Peyer's patch (tissue), 4 donors: ENCODE measurements at regions not wholly inside any gene's neighbourhood (a gene's known extent, or its start where the extent isn't known, plus 50 kb on each side); places are given as distances from the start of the nearest gene placed in this dataset.

ENCODE experiments used
- DNase-seq, 3 donors: peaks; one replicate each; pipeline ENCODE4 v3.0.0-alpha.2; 2017 to 2019
- H3K27ac ChIP-seq, 4 donors: fragments of 200-600 bp; sonication (generic); one replicate each; pipeline ENCODE4 v1.5.1; 2016 to 2019
- H3K27me3 ChIP-seq, 2 donors: fragments of 200-600 bp; sonication (generic); one replicate each; pipeline ENCODE4 v1.5.1; 2019
- H3K36me3 ChIP-seq, 3 donors: fragments of 200-600 bp; sonication (generic); one replicate each; pipeline ENCODE4 v1.5.1; 2016 to 2019
- H3K4me1 ChIP-seq, 4 donors: fragments of 200-600 bp; sonication (generic); one replicate each; pipeline ENCODE4 v1.5.1; 2016 to 2019
- H3K4me3 ChIP-seq, 4 donors: fragments of 200-600 bp; sonication (generic); 1 replicate in 3 of 4; 2 replicates in 1 of 4; pipeline ENCODE4 v1.5.1; 2016 to 2019; ENCODE audit warnings: mild to moderate bottlenecking in 1 of 4
- H3K9me3 ChIP-seq, 4 donors: fragments of 200-600 bp; sonication (generic); one replicate each; pipeline ENCODE4 v1.5.1; 2016 to 2019; ENCODE audit warnings: mild to moderate bottlenecking in 1 of 4
- POLR2A ChIP-seq, 2 donors: fragments of 450-650 bp; IDR thresholded peaks; one replicate each; pipeline ENCODE4 v1.5.1; 2017; ENCODE audit warnings: antibody characterized with exemption in 2 of 2, mild to moderate bottlenecking in 2 of 2, moderate library complexity in 2 of 2
- TF ChIP-seq, protein P1 (sequence below), 6 experiments: fragments of 450-650 bp in 4 of 6; fragments of 200-600 bp in 2 of 6; sonication (generic) in 1 of 6; IDR thresholded peaks; one replicate each; pipeline ENCODE4 v1.5.1; 2017 to 2019; ENCODE audit warnings: antibody characterized with exemption in 6 of 6, mild to moderate bottlenecking in 3 of 6, moderate library complexity in 1 of 6

DNA sequence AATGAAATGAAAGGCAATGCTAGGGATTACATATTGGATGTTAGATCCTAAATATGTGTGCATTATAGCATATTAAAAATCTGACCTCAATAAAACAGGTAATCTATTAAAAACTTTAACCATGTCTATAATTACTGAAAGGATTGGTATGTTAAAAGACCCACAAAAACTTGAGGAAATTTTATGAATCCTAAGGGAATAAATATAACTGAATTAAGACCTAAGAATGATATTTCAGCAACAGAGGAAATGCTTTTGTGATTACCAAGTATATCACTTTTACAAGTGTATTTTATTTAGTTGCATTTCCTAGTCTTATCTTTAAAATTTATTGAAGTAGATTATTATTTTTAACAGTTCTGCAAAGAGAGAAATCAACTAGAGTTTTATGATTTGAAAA, 571.5 kb downstream of the HDGFL1 start:
- no peaks in the 10 kb centered on the region for H3K36me3 ChIP-seq
- no peak overlapping the region for H3K27ac ChIP-seq
- H3K27me3 ChIP-seq = no peaks in the 10 kb centered on the region
- no peaks in the 10 kb centered on the region for H3K9me3 ChIP-seq
- TF ChIP-seq POLR2A (IDR thresholded peaks at IDR 0.05) = no peak
- TF ChIP-seq, protein P1, sequence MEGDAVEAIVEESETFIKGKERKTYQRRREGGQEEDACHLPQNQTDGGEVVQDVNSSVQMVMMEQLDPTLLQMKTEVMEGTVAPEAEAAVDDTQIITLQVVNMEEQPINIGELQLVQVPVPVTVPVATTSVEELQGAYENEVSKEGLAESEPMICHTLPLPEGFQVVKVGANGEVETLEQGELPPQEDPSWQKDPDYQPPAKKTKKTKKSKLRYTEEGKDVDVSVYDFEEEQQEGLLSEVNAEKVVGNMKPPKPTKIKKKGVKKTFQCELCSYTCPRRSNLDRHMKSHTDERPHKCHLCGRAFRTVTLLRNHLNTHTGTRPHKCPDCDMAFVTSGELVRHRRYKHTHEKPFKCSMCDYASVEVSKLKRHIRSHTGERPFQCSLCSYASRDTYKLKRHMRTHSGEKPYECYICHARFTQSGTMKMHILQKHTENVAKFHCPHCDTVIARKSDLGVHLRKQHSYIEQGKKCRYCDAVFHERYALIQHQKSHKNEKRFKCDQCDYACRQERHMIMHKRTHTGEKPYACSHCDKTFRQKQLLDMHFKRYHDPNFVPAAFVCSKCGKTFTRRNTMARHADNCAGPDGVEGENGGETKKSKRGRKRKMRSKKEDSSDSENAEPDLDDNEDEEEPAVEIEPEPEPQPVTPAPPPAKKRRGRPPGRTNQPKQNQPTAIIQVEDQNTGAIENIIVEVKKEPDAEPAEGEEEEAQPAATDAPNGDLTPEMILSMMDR (IDR thresholded peaks at IDR 0.05) = no peak
- no peak for DNase-seq
- H3K4me3 ChIP-seq = no peak overlapping the region
- no peaks in the 10 kb centered on the region for H3K4me1 ChIP-seq

DNA sequence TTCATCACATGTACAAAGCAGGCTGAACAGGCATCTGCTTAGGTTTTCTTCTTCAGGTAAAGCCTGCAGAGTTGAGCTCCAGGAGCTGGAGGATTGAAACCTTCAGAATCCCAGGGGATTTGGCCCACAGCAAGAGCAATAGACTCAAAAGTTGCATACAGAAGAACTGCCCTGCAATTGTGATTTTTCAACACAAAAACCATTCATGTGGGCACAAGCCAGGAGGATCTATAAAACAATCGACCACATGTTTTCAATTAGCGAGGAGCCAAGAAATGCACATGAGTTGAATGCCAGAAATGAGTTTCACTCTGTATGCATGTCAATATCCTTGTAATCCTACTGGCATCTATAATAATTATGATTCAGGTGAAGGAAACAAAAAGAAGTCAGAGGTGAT, 576.4 kb downstream of the HDGFL1 start:
- no peaks in the 10 kb centered on the region for H3K9me3 ChIP-seq
- H3K27ac ChIP-seq = no peak overlapping the region
- no peak overlapping the region for H3K4me3 ChIP-seq
- no peaks in the 10 kb centered on the region for H3K4me1 ChIP-seq
- DNase-seq = no peak
- H3K27me3 ChIP-seq = no peaks in the 10 kb centered on the region
- no peaks in the 10 kb centered on the region for H3K36me3 ChIP-seq
- TF ChIP-seq, protein P1 (IDR thresholded peaks at IDR 0.05) = no peak
- TF ChIP-seq POLR2A (IDR thresholded peaks at IDR 0.05) = no peak

DNA sequence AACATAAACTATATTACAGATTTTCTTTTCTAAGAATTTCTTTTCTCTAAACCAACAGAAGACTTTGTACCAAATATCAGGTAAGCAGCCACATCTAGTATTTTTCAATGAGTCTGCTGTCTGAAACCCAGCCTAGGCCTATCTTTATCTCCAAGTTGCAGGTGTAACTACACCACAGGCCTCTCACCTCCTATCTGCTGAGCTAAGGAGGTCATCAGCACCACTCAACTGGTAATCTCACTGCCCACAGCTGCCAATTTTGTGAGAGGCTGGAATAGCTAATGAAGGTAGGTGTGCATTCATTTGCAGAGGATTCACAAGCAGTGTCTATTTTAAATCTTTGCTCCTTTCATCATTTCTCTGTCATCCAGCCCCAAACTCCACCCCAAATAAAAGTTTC, 584.8 kb downstream of the HDGFL1 start:
- Histone ChIP-seq H3K4me3 (no peak overlapping the region), H3K27ac (no peak overlapping the region), H3K9me3 (no peaks in the 10 kb centered on the region), H3K36me3 (no peaks in the 10 kb centered on the region), H3K4me1 (no peaks in the 10 kb centered on the region), H3K27me3 (no peaks in the 10 kb centered on the region)
- no peak for DNase-seq
- TF ChIP-seq, protein P1 (IDR thresholded peaks at IDR 0.05) = no peak
- TF ChIP-seq POLR2A (IDR thresholded peaks at IDR 0.05) = no peak

DNA sequence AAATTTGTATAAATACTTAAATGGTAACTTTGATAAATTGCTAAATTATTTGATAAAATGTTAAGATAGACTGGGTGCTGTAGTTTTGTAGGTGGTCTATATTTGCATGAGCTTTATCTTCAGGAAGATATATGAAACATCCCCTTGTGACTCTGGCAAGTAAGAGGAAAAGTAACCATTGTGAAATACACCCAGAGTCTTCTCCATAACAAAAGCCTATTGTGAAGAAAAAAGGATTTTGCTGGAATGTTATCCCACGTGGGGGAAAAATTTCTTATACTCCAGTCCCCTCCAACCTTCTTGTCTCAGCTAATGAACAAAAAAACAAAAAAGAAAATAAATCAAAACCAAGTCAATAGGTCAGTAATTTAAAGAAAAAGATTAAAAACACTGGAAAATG, 600.7 kb downstream of the HDGFL1 start:
- Histone ChIP-seq H3K9me3 (no peaks in the 10 kb centered on the region), H3K36me3 (no peaks in the 10 kb centered on the region), H3K4me1 (no peaks in the 10 kb centered on the region), H3K27me3 (no peaks in the 10 kb centered on the region), H3K4me3 (no peak overlapping the region), H3K27ac (no peak overlapping the region)
- no peak for DNase-seq
- TF ChIP-seq, protein P1 (IDR thresholded peaks at IDR 0.05) = no peak
- TF ChIP-seq POLR2A (IDR thresholded peaks at IDR 0.05) = no peak

DNA sequence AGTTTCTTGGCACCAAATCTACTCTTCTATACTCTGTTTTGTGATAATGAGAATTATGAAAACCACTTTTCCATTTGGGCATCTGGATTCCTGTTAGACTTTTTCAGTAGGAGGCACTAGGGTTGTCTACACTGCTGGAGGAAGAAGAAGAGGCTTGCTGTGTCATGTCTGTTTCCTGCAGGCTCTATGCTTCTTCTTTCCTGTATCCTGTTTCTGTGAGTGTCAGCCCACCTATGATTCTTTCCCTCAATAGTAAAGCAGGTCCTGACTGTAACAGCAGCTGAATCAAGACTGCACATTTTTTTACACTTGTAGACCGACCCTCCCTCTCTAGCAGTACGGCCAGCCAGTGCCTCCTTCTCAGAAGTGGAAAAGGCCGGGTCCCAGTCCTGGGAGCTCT, 603.9 kb downstream of the HDGFL1 start:
- Histone ChIP-seq H3K4me1 (no peaks in the 10 kb centered on the region), H3K9me3 (no peaks in the 10 kb centered on the region), H3K27ac (no peak overlapping the region), H3K4me3 (no peak overlapping the region), H3K27me3 (no peaks in the 10 kb centered on the region), H3K36me3 (no peaks in the 10 kb centered on the region)
- TF ChIP-seq, protein P1 (IDR thresholded peaks at IDR 0.05) = no peak
- no peak for TF ChIP-seq POLR2A (IDR thresholded peaks at IDR 0.05)
- DNase-seq = no peak

DNA sequence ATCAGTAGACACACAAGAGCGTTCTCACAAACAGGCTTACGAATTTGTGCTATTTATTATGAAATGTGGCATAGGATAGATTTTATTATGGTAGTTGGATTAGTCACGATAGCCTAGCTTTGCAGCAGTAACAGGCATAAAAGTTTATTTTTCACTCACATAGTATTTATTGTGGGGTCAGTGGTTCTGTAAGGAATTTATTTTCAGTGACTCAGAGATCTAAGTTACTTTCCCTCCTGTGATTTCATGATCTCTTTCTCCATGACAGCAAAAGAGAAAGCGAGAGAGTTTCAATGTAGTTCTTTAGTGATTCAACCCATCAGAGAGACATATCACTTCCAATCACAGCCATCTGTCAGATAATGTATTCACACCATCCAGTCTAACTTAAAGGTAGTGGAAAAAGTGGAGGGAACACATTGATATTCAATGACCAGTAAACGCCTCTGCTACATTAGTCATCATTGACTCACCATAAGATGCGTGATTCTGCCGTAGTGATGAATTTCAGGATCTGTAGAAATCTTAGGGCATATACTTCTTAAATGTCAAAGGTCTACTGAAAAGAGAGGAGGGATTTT, 605.5 kb downstream of the HDGFL1 start:
- H3K4me1 ChIP-seq = no peaks in the 10 kb centered on the region
- no peaks in the 10 kb centered on the region for H3K27me3 ChIP-seq
- DNase-seq = no peak
- no peak overlapping the region for H3K4me3 ChIP-seq
- H3K27ac ChIP-seq = no peak overlapping the region
- TF ChIP-seq, protein P1 (IDR thresholded peaks at IDR 0.05) = no peak
- no peak for TF ChIP-seq POLR2A (IDR thresholded peaks at IDR 0.05)
- H3K9me3 ChIP-seq = no peaks in the 10 kb centered on the region
- H3K36me3 ChIP-seq = no peaks in the 10 kb centered on the region
